ENCODE measurements at regions not wholly inside any gene's neighbourhood (a gene's known extent, or its start where the extent isn't known, plus 50 kb on each side); places are given as distances from the start of the nearest gene placed in this dataset.

DNA sequence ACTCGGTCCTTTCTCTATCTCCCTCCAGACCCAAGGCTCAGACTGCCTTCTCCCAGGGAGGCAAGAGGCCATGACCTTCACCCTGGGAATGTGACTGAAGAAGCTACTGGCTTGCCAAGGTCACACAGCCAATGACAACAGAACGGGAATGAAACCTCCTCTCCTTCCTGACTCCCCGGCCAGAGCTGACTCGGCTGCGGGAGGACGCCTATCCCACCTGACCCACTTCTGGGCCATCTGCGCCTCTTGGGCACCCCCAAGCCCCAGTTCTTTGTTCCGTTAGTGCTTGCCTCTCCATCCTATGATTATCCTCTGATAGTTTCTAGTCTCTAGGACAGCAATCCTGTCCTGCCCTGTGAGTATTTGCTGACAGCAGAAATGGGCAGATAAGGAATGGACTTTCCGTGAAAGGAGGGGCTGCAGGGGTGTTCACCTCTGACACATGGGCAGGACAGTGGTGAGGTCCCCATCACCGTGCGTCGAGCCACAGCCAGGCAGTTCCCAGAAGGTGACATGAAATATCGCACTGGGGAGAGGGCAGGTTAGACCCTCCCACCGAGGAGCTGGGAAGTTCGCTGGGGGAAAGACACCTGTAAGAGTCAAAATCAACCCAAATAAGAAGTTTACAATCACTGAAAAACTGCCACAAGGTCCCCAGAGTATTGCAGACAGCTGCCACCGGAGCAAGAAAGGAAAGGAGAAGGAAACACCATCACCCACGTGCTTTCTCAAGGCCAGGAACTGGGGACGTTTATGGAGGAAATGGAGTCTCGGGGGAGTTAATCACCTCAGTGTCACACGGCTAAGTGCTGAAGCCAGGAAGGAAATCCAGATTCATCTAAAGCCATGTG lies 63.0 kb downstream of the INSIG1 start:
- no peak for DNase-seq (ENCODE audit: low spot score)
- H3K4me3 Mint-ChIP-seq, result no peak overlapping the region
- peaks cover 5% of the 10 kb centered on the region; the same call in 2 of the 3 replicates for H3K9me3 Mint-ChIP-seq

More for the DNA sequence above, 63.0 kb downstream of the INSIG1 start:
- peaks cover 15% of the 10 kb centered on the region for H3K4me1 Mint-ChIP-seq
- no peak for ATAC-seq
- no peak overlapping the region for H2AFZ ChIP-seq
- H3K36me3 Mint-ChIP-seq (ENCODE audit: low read depth), result no peaks in the 10 kb centered on the region; the same call in 2 of the 3 replicates
- no peak overlapping the region for H3K27ac ChIP-seq (ENCODE audit: low read depth)
- TF ChIP-seq STAT1 (IDR thresholded peaks at IDR 0.05; ENCODE audit: unreplicated experiment), result no peak
- TF ChIP-seq EZH2 (IDR thresholded peaks at IDR 0.05; ENCODE audit: low read depth, unreplicated experiment), result no peak
- TF ChIP-seq ZNF331 (CRISPR knock-in tag; IDR thresholded peaks at IDR 0.05; ENCODE audit: low read depth), result no peak
- TF ChIP-seq, protein P1, sequence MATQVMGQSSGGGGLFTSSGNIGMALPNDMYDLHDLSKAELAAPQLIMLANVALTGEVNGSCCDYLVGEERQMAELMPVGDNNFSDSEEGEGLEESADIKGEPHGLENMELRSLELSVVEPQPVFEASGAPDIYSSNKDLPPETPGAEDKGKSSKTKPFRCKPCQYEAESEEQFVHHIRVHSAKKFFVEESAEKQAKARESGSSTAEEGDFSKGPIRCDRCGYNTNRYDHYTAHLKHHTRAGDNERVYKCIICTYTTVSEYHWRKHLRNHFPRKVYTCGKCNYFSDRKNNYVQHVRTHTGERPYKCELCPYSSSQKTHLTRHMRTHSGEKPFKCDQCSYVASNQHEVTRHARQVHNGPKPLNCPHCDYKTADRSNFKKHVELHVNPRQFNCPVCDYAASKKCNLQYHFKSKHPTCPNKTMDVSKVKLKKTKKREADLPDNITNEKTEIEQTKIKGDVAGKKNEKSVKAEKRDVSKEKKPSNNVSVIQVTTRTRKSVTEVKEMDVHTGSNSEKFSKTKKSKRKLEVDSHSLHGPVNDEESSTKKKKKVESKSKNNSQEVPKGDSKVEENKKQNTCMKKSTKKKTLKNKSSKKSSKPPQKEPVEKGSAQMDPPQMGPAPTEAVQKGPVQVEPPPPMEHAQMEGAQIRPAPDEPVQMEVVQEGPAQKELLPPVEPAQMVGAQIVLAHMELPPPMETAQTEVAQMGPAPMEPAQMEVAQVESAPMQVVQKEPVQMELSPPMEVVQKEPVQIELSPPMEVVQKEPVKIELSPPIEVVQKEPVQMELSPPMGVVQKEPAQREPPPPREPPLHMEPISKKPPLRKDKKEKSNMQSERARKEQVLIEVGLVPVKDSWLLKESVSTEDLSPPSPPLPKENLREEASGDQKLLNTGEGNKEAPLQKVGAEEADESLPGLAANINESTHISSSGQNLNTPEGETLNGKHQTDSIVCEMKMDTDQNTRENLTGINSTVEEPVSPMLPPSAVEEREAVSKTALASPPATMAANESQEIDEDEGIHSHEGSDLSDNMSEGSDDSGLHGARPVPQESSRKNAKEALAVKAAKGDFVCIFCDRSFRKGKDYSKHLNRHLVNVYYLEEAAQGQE (IDR thresholded peaks at IDR 0.05; ENCODE audit: unreplicated experiment), result no peak
- TF ChIP-seq ZNF114 (CRISPR knock-in tag; IDR thresholded peaks at IDR 0.05), result no peak
- TF ChIP-seq, protein P2, sequence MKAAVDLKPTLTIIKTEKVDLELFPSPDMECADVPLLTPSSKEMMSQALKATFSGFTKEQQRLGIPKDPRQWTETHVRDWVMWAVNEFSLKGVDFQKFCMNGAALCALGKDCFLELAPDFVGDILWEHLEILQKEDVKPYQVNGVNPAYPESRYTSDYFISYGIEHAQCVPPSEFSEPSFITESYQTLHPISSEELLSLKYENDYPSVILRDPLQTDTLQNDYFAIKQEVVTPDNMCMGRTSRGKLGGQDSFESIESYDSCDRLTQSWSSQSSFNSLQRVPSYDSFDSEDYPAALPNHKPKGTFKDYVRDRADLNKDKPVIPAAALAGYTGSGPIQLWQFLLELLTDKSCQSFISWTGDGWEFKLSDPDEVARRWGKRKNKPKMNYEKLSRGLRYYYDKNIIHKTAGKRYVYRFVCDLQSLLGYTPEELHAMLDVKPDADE (IDR thresholded peaks at IDR 0.05), result no peak
- no peak for TF ChIP-seq JUNB (IDR thresholded peaks at IDR 0.05; ENCODE audit: unreplicated experiment)
- TF ChIP-seq NANOG (IDR thresholded peaks at IDR 0.05; ENCODE audit: borderline replicate concordance), result no peak
- TF ChIP-seq EZH2phosphoT487 (IDR thresholded peaks at IDR 0.05; ENCODE audit: unreplicated experiment), result no peak
- TF ChIP-seq, protein P3, sequence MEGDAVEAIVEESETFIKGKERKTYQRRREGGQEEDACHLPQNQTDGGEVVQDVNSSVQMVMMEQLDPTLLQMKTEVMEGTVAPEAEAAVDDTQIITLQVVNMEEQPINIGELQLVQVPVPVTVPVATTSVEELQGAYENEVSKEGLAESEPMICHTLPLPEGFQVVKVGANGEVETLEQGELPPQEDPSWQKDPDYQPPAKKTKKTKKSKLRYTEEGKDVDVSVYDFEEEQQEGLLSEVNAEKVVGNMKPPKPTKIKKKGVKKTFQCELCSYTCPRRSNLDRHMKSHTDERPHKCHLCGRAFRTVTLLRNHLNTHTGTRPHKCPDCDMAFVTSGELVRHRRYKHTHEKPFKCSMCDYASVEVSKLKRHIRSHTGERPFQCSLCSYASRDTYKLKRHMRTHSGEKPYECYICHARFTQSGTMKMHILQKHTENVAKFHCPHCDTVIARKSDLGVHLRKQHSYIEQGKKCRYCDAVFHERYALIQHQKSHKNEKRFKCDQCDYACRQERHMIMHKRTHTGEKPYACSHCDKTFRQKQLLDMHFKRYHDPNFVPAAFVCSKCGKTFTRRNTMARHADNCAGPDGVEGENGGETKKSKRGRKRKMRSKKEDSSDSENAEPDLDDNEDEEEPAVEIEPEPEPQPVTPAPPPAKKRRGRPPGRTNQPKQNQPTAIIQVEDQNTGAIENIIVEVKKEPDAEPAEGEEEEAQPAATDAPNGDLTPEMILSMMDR (conservative IDR thresholded peaks at IDR 0.05; ENCODE audit: low read depth in 2 of 2), result no peak
- no peaks in the 10 kb centered on the region for H3K9me2 ChIP-seq (ENCODE audit: insufficient read depth)
- no peak overlapping the region for H3K4me3 ChIP-seq
- no peaks in the 10 kb centered on the region for H3K79me2 ChIP-seq (replicated peaks; ENCODE audit: insufficient read depth)
- peaks cover 3% of the 10 kb centered on the region; the same call in 1 of the 2 replicates for H3K27me3 ChIP-seq (ENCODE audit: insufficient read depth)
- no peak overlapping the region for H3K4me2 ChIP-seq
- H4K20me1 ChIP-seq (replicated peaks; ENCODE audit: insufficient read depth), result no peaks in the 10 kb centered on the region
- no peak overlapping the region for H3K27ac Mint-ChIP-seq
- H3K27me3 Mint-ChIP-seq (ENCODE audit: insufficient read depth, low read depth, poor library complexity), result peaks cover 30% of the 10 kb centered on the region
- no peaks in the 10 kb centered on the region for H3K4me1 ChIP-seq (ENCODE audit: insufficient read depth)
- no peaks in the 10 kb centered on the region for H3F3A ChIP-seq (replicated peaks; ENCODE audit: low read depth)
- H3K36me3 ChIP-seq (ENCODE audit: insufficient read depth), result no peaks in the 10 kb centered on the region

Data from GM23338 (cell line).